ENCODE measurements at regions not wholly inside any gene's neighbourhood (a gene's known extent, or its start where the extent isn't known, plus 50 kb on each side); places are given as distances from the start of the nearest gene placed in this dataset.
A peak's percentile ranks its signal among the peaks of the same experiment; 100 is the strongest.

DNA sequence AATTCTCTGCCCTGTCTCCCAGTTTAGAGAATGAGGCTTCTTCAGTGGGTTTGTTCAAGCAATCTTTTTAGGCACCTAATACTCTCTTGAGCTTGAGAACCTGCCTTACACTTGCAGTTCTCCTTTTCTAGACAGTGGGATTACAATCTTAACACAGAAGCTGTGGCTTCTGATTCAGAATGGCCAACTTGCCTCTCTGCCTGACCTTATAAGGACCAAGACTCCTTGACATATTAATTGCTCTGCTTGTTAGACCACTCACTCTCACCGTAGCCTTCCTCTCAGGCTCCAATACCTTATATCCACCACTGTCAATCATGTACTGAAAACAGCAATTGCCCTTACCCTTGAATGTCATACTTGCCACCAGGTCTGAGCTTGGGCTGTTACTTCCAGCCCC, 338.7 kb upstream of the MAOA start:
- no peak overlapping the region for H3K4me2 ChIP-seq (ENCODE audit: low read length)
- H3K27ac ChIP-seq (ENCODE audit: low read depth, low read length): no peak overlapping the region
- H2AK5ac ChIP-seq (ENCODE audit: low read length): no peak overlapping the region
- DNase-seq: no peak
- no peak overlapping the region for H2BK120ac ChIP-seq (ENCODE audit: low read depth, low read length)
- H3K27me3 ChIP-seq (ENCODE audit: insufficient read depth, low read length, poor library complexity): no peaks in the 10 kb centered on the region
- no peak overlapping the region for H3K23ac ChIP-seq (ENCODE audit: low read length)
- no peak overlapping the region for H2BK5ac ChIP-seq (ENCODE audit: low read length)
- H3K9ac ChIP-seq (ENCODE audit: low read length): no peak overlapping the region
- H2BK15ac ChIP-seq (replicated peaks; ENCODE audit: low read depth): no peak overlapping the region
- H4K5ac ChIP-seq (ENCODE audit: low read length): no peak overlapping the region
- H3K18ac ChIP-seq (ENCODE audit: low read length): no peak overlapping the region
- H3K56ac ChIP-seq (ENCODE audit: low read length): no peak overlapping the region
- H4K8ac ChIP-seq (ENCODE audit: low read depth, low read length): no peak overlapping the region
- H3K79me1 ChIP-seq (ENCODE audit: low read length): no peaks in the 10 kb centered on the region
- H3K4ac ChIP-seq (ENCODE audit: low read depth, low read length): no peak overlapping the region
- H3K36me3 ChIP-seq (ENCODE audit: control insufficient read depth, insufficient read depth, low read length): no peaks in the 10 kb centered on the region
- WGBS (ENCODE audit: extremely low coverage, insufficient coverage, low lambda C conversion rate): no CpG with 5 or more reads among the region's 1 CpG
- H3K4me3 ChIP-seq (ENCODE audit: low read length): no peak overlapping the region
- no peaks in the 10 kb centered on the region for H3K4me1 ChIP-seq (ENCODE audit: control insufficient read depth, low read depth, low read length)
- no peaks in the 10 kb centered on the region for H3K79me2 ChIP-seq (ENCODE audit: control insufficient read depth, insufficient read depth, low read length)

DNA sequence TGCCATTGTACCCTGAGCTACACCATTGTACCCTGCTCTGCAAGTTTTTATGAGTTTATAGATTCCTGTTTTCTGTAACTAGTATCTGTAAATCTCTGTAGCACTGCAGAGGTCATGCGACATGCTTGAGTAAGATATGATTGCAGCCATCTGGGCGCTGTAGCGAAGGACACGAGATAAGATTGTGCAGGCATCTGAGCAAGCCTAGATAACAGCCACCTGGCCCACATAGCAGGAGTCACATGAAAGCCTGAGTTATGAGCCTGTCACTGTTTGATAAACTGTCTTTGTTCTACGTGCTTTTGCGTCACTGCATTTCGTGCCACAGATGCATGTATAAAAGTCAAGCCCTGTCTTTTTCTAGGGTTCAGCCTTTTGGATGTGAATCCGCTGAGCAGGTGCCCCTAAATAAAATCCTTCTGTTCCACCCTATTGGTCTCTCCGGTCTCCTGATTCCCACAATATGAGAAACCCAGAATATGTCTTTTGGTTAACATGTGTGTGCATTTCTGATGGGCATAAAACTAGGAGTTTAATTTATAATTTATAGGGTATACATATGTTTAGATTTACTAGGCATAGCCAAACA, 327.6 kb upstream of the MAOA start:
- H2AK5ac ChIP-seq (ENCODE audit: low read length): no peak overlapping the region
- H3K4me1 ChIP-seq (ENCODE audit: control insufficient read depth, low read depth, low read length): no peaks in the 10 kb centered on the region
- no peak overlapping the region for H2BK15ac ChIP-seq (replicated peaks; ENCODE audit: low read depth)
- WGBS (ENCODE audit: extremely low coverage, insufficient coverage, low lambda C conversion rate): no CpG with 5 or more reads among the region's 9 CpGs
- no peak overlapping the region for H3K18ac ChIP-seq (ENCODE audit: low read length)
- no peaks in the 10 kb centered on the region for H3K36me3 ChIP-seq (ENCODE audit: control insufficient read depth, insufficient read depth, low read length)
- H2BK120ac ChIP-seq (ENCODE audit: low read depth, low read length): no peak overlapping the region
- H3K4me3 ChIP-seq (ENCODE audit: low read length): no peak overlapping the region
- no peaks in the 10 kb centered on the region for H3K27me3 ChIP-seq (ENCODE audit: insufficient read depth, low read length, poor library complexity)
- H3K9ac ChIP-seq (ENCODE audit: low read length): no peak overlapping the region
- H2BK5ac ChIP-seq (ENCODE audit: low read length): no peak overlapping the region
- H3K56ac ChIP-seq (ENCODE audit: low read length): no peak overlapping the region
- no peak overlapping the region for H4K5ac ChIP-seq (ENCODE audit: low read length)
- no peak overlapping the region for H3K27ac ChIP-seq (ENCODE audit: low read depth, low read length)
- no peak overlapping the region for H4K8ac ChIP-seq (ENCODE audit: low read depth, low read length)
- DNase-seq: peak; percentile 1
- H3K23ac ChIP-seq (ENCODE audit: low read length): no peak overlapping the region
- no peaks in the 10 kb centered on the region for H3K79me2 ChIP-seq (ENCODE audit: control insufficient read depth, insufficient read depth, low read length)
- no peaks in the 10 kb centered on the region for H3K79me1 ChIP-seq (ENCODE audit: low read length)
- no peak overlapping the region for H3K4me2 ChIP-seq (ENCODE audit: low read length)
- H3K4ac ChIP-seq (ENCODE audit: low read depth, low read length): no peak overlapping the region

DNA sequence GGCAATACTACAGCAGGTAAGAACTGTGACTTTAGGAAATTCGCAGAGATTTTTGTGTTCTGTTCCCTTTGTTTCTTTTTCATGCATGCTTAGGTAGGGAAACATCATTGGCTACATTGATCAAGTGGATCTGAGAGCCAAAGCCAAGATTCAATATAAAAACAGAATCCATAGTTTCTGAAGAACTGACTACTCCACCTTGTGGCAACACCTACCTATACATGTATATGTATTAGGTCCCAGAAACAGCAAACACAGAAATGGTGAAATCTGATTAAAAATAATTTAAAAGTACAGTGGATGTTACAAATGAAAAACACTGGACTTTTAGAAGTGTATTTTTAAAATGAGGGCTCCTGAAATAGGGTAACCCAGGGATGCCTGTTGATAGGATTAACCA, 322.6 kb upstream of the MAOA start:
- H3K27ac ChIP-seq (ENCODE audit: low read depth, low read length): no peak overlapping the region

DNA sequence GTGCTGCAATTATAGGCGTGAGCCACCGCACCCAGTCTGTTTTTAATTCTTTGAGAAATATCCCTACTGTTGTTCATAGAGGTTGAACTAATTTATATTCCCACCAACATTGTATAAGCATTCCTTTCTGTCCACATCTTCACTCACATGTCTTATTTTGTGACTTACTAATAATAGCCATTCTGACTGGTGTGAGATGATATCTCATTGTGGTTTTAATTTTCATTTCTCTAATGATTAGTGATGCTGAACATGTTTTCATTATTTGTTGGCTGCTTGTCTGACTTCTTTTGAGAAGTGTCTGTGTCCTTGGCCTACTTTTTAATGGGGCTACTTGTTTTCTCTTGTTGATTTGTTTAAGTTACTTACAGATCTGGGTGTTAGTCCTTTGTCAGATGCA, 310.9 kb upstream of the MAOA start:
- Histone ChIP-seq H3K9ac (ENCODE audit: low read length) (no peak overlapping the region), H3K4me1 (ENCODE audit: control insufficient read depth, low read depth, low read length) (no peaks in the 10 kb centered on the region), H3K56ac (ENCODE audit: low read length) (no peak overlapping the region), H2BK15ac (replicated peaks; ENCODE audit: low read depth) (no peak overlapping the region), H4K8ac (ENCODE audit: low read depth, low read length) (no peak overlapping the region), H3K4me2 (ENCODE audit: low read length) (no peak overlapping the region), H2BK120ac (ENCODE audit: low read depth, low read length) (no peak overlapping the region), H3K79me1 (ENCODE audit: low read length) (no peaks in the 10 kb centered on the region), H3K4me3 (ENCODE audit: low read length) (no peak overlapping the region), H3K79me2 (ENCODE audit: control insufficient read depth, insufficient read depth, low read length) (no peaks in the 10 kb centered on the region), H3K27me3 (ENCODE audit: insufficient read depth, low read length, poor library complexity) (no peaks in the 10 kb centered on the region), H3K36me3 (ENCODE audit: control insufficient read depth, insufficient read depth, low read length) (no peaks in the 10 kb centered on the region), H3K18ac (ENCODE audit: low read length) (no peak overlapping the region), H4K5ac (ENCODE audit: low read length) (no peak overlapping the region), H3K27ac (ENCODE audit: low read depth, low read length) (no peak overlapping the region), H2AK5ac (ENCODE audit: low read length) (no peak overlapping the region), H3K23ac (ENCODE audit: low read length) (no peak overlapping the region), H2BK5ac (ENCODE audit: low read length) (no peak overlapping the region), H3K4ac (ENCODE audit: low read depth, low read length) (no peak overlapping the region)
- no peak for DNase-seq
- no CpG with 5 or more reads among the region's 2 CpGs for WGBS (ENCODE audit: extremely low coverage, insufficient coverage, low lambda C conversion rate)

More for the DNA sequence above, 322.6 kb upstream of the MAOA start:
- WGBS (ENCODE audit: extremely low coverage, insufficient coverage, low lambda C conversion rate): no CpG with 5 or more reads among the region's 1 CpG
- H3K4me1 ChIP-seq (ENCODE audit: control insufficient read depth, low read depth, low read length): no peaks in the 10 kb centered on the region
- no peak overlapping the region for H3K18ac ChIP-seq (ENCODE audit: low read length)
- no peaks in the 10 kb centered on the region for H3K79me2 ChIP-seq (ENCODE audit: control insufficient read depth, insufficient read depth, low read length)
- H3K4me3 ChIP-seq (ENCODE audit: low read length): no peak overlapping the region
- no peak overlapping the region for H2BK120ac ChIP-seq (ENCODE audit: low read depth, low read length)
- no peak overlapping the region for H3K56ac ChIP-seq (ENCODE audit: low read length)
- H4K5ac ChIP-seq (ENCODE audit: low read length): no peak overlapping the region
- no peaks in the 10 kb centered on the region for H3K36me3 ChIP-seq (ENCODE audit: control insufficient read depth, insufficient read depth, low read length)
- H3K79me1 ChIP-seq (ENCODE audit: low read length): no peaks in the 10 kb centered on the region
- H3K9ac ChIP-seq (ENCODE audit: low read length): no peak overlapping the region
- no peak overlapping the region for H3K4me2 ChIP-seq (ENCODE audit: low read length)
- H2BK5ac ChIP-seq (ENCODE audit: low read length): no peak overlapping the region
- H2AK5ac ChIP-seq (ENCODE audit: low read length): no peak overlapping the region
- no peak overlapping the region for H3K4ac ChIP-seq (ENCODE audit: low read depth, low read length)
- H3K27me3 ChIP-seq (ENCODE audit: insufficient read depth, low read length, poor library complexity): no peaks in the 10 kb centered on the region
- DNase-seq: peak; percentile 11
- no peak overlapping the region for H2BK15ac ChIP-seq (replicated peaks; ENCODE audit: low read depth)
- H4K8ac ChIP-seq (ENCODE audit: low read depth, low read length): no peak overlapping the region
- no peak overlapping the region for H3K23ac ChIP-seq (ENCODE audit: low read length)

DNA sequence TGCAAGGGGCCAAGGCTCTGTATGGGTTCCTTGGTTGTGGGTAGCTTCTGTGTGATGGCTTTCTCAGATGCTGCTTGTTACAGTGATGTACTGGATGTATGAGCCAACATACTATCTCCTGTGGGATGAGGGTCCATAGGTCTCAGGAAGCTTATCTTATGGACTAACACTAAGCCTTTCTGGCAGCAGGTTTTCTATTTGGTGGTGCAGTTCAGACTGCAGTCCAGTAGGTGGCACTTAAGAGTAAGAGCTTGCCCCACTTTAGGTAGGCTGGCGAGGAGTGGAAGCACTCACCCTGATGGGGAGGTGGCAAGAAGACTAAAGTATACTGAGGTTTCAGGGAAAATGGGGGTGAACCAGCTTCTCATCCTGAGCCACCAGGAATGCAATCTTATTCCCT, 306.7 kb upstream of the MAOA start:
- Histone ChIP-seq H3K36me3 (ENCODE audit: control insufficient read depth, insufficient read depth, low read length) (no peaks in the 10 kb centered on the region), H3K4me1 (ENCODE audit: control insufficient read depth, low read depth, low read length) (no peaks in the 10 kb centered on the region), H3K23ac (ENCODE audit: low read length) (no peak overlapping the region), H3K27me3 (ENCODE audit: insufficient read depth, low read length, poor library complexity) (no peaks in the 10 kb centered on the region), H4K5ac (ENCODE audit: low read length) (no peak overlapping the region), H2AK5ac (ENCODE audit: low read length) (no peak overlapping the region), H3K4ac (ENCODE audit: low read depth, low read length) (no peak overlapping the region), H2BK120ac (ENCODE audit: low read depth, low read length) (no peak overlapping the region), H3K18ac (ENCODE audit: low read length) (no peak overlapping the region), H3K9ac (ENCODE audit: low read length) (no peak overlapping the region), H3K27ac (ENCODE audit: low read depth, low read length) (no peak overlapping the region), H2BK5ac (ENCODE audit: low read length) (no peak overlapping the region), H3K79me1 (ENCODE audit: low read length) (no peaks in the 10 kb centered on the region), H4K8ac (ENCODE audit: low read depth, low read length) (no peak overlapping the region), H3K4me3 (ENCODE audit: low read length) (no peak overlapping the region), H3K4me2 (ENCODE audit: low read length) (no peak overlapping the region), H3K79me2 (ENCODE audit: control insufficient read depth, insufficient read depth, low read length) (no peaks in the 10 kb centered on the region), H2BK15ac (replicated peaks; ENCODE audit: low read depth) (no peak overlapping the region), H3K56ac (ENCODE audit: low read length) (no peak overlapping the region)
- WGBS (ENCODE audit: extremely low coverage, insufficient coverage, low lambda C conversion rate): no CpG with 5 or more reads among the region's 1 CpG
- peak; percentile 71 for DNase-seq

DNA sequence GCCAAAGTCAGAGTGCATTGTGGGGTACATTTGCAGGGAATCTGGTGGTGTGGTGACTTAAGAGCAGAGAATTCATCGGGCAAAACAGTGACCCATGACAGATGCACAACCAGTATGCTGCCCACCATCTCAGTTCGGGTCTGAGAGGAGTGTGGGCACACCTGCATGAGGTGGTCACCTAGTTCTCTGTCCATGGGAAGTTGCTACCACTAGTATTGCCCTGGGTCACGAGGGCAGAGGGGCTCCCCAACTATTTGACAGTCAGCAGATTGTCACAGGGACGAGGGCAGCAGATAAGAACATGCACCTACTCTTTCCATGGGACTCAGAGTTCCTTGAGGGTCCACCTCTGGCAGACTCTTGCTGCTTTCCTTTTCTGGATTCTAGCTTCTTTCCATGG, 305.2 kb upstream of the MAOA start:
- Histone ChIP-seq H3K4me3 (ENCODE audit: low read length) (no peak overlapping the region), H3K56ac (ENCODE audit: low read length) (no peak overlapping the region), H3K27ac (ENCODE audit: low read depth, low read length) (no peak overlapping the region), H4K5ac (ENCODE audit: low read length) (no peak overlapping the region), H3K18ac (ENCODE audit: low read length) (no peak overlapping the region), H3K9ac (ENCODE audit: low read length) (no peak overlapping the region), H2BK15ac (replicated peaks; ENCODE audit: low read depth) (no peak overlapping the region), H3K23ac (ENCODE audit: low read length) (no peak overlapping the region), H2BK120ac (ENCODE audit: low read depth, low read length) (no peak overlapping the region), H2AK5ac (ENCODE audit: low read length) (no peak overlapping the region), H2BK5ac (ENCODE audit: low read length) (no peak overlapping the region), H3K4ac (ENCODE audit: low read depth, low read length) (no peak overlapping the region), H4K8ac (ENCODE audit: low read depth, low read length) (no peak overlapping the region), H3K4me1 (ENCODE audit: control insufficient read depth, low read depth, low read length) (no peaks in the 10 kb centered on the region), H3K4me2 (ENCODE audit: low read length) (no peak overlapping the region), H3K79me1 (ENCODE audit: low read length) (no peaks in the 10 kb centered on the region), H3K36me3 (ENCODE audit: control insufficient read depth, insufficient read depth, low read length) (no peaks in the 10 kb centered on the region), H3K27me3 (ENCODE audit: insufficient read depth, low read length, poor library complexity) (no peaks in the 10 kb centered on the region), H3K79me2 (ENCODE audit: control insufficient read depth, insufficient read depth, low read length) (no peaks in the 10 kb centered on the region)
- no CpG with 5 or more reads among the region's 4 CpGs for WGBS (ENCODE audit: extremely low coverage, insufficient coverage, low lambda C conversion rate)
- DNase-seq: no peak

Measured in mesendoderm (in vitro differentiated cells).